Spleen (tissue), 11 donors: ENCODE measurements at regions not wholly inside any gene's neighbourhood (a gene's known extent, or its start where the extent isn't known, plus 50 kb on each side); places are given as distances from the start of the nearest gene placed in this dataset.

Experiments used
- DNase-seq: peaks from one replicate; pipeline ENCODE4 v3.0.0-alpha.2; 2020
- H3K27ac ChIP-seq, 8 donors: fragments of 200-600 bp; sonication (generic) in 7 of 8; 1 replicate in 4 of 8; 2 replicates in 4 of 8; pipeline versions ENCODE4 v1.5.0 to v1.8.0; 2016 to 2021; ENCODE audit warnings: inconsistent platforms in 4 of 8, mild to moderate bottlenecking in 4 of 8, moderate library complexity in 1 of 8
- H3K27me3 ChIP-seq, 7 donors: fragments of 200-600 bp; sonication (generic) in 6 of 7; replicated peaks in 1 of 7; 1 replicate in 4 of 7; 2 replicates in 3 of 7; pipeline versions ENCODE4 v1.5.0 to v1.8.0; 2016 to 2021; ENCODE audit warnings: inconsistent platforms in 3 of 7, mild to moderate bottlenecking in 1 of 7
- H3K36me3 ChIP-seq, 6 donors: fragments of 200-600 bp; sonication (generic) in 5 of 6; 1 replicate in 4 of 6; 2 replicates in 2 of 6; pipeline versions ENCODE4 v1.5.0 to v1.8.0; 2016 to 2021; ENCODE audit warnings: inconsistent platforms in 2 of 6
- H3K4me1 ChIP-seq, 6 donors: fragments of 200-600 bp; sonication (generic) in 5 of 6; 1 replicate in 3 of 6; 2 replicates in 3 of 6; pipeline versions ENCODE4 v1.5.0 to v1.8.0; 2016 to 2021; ENCODE audit warnings: inconsistent platforms in 3 of 6
- H3K4me3 ChIP-seq, 8 donors: fragments of 200-600 bp; sonication (generic) in 7 of 8; 1 replicate in 4 of 8; 2 replicates in 4 of 8; pipeline versions ENCODE4 v1.5.0 to v1.8.0; 2016 to 2021; ENCODE audit warnings: inconsistent platforms in 4 of 8, mild to moderate bottlenecking in 4 of 8, moderate library complexity in 2 of 8
- H3K9me3 ChIP-seq, 8 donors: fragments of 200-600 bp; sonication (generic) in 7 of 8; 1 replicate in 4 of 8; 2 replicates in 4 of 8; pipeline versions ENCODE4 v1.5.0 to v1.8.0; 2016 to 2021; ENCODE audit warnings: inconsistent platforms in 4 of 8
- POLR2A ChIP-seq, 3 donors: fragments of 450-650 bp; IDR thresholded peaks; one replicate each; pipeline ENCODE4 v1.5.1; 2017; ENCODE audit warnings: antibody characterized with exemption in 3 of 3, mild to moderate bottlenecking in 1 of 3
- POLR2AphosphoS5 ChIP-seq, 3 donors: sonication (generic); formaldehyde crosslinking; IDR thresholded peaks; one replicate each; pipeline ENCODE4 v1.5.1; 2017; ENCODE audit warnings: antibody characterized with exemption in 3 of 3
- WGBS, 5 donors: extraction: QIAGEN DNeasy Blood & Tissue Kit in 3 of 5; methylation state at CpG; one replicate each; pipeline versions ENCODE4 v1.1.5 to v1.1.7; 2013 to 2018; 5-methylcytosine and 5-hydroxymethylcytosine counted together
- intact Hi-C: fragments of 100-400 bp; cut with DNase I; formaldehyde crosslinking; loops from one replicate; pipeline ENCODE4 v1.15.0; 2023; ENCODE audit warnings: low total_unique reads
- TF ChIP-seq, protein P1 (sequence below), 11 experiments: fragments of 200-600 bp in 7 of 11; fragments of 450-650 bp in 4 of 11; sonication (generic) in 4 of 11; IDR thresholded peaks in 8 of 11; conservative IDR thresholded peaks in 3 of 11; 1 replicate in 7 of 11; 2 replicates in 4 of 11; pipeline versions ENCODE4 v1.4.0 to v1.8.0; 2016 to 2021; ENCODE audit warnings: antibody characterized with exemption in 11 of 11, inconsistent platforms in 4 of 11, mild to moderate bottlenecking in 1 of 11
- donor health status: healthy with polysubstance abuse.
- donor health status: DM: no; HTN: no; CAD: no; lungs with moderate emphysema.
- donor health status: DM: no; HTN: no; CAD: no.
- donor health status: Bipolar disorder and iron deficiency.
- donor health status: healthy.
- donor health status: DM: no; HTN: no; CAD: no.
- donor health status: DM: yes; HTN: yes; CAD: no.

GRCh38 chr10:35911233-35911632 lies 269.1 kb upstream of the FZD8 start:
- 76 to 88% (median 84%) methylated on average over 3 of the region's 3 CpGs for WGBS, 5 donors
- no peak for DNase-seq
- intact Hi-C loops = no loop called here

GRCh38 chr10:35910234-35910633 lies 268.1 kb upstream of the FZD8 start:
- TF ChIP-seq, protein P1, sequence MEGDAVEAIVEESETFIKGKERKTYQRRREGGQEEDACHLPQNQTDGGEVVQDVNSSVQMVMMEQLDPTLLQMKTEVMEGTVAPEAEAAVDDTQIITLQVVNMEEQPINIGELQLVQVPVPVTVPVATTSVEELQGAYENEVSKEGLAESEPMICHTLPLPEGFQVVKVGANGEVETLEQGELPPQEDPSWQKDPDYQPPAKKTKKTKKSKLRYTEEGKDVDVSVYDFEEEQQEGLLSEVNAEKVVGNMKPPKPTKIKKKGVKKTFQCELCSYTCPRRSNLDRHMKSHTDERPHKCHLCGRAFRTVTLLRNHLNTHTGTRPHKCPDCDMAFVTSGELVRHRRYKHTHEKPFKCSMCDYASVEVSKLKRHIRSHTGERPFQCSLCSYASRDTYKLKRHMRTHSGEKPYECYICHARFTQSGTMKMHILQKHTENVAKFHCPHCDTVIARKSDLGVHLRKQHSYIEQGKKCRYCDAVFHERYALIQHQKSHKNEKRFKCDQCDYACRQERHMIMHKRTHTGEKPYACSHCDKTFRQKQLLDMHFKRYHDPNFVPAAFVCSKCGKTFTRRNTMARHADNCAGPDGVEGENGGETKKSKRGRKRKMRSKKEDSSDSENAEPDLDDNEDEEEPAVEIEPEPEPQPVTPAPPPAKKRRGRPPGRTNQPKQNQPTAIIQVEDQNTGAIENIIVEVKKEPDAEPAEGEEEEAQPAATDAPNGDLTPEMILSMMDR (IDR thresholded peaks at IDR 0.05 in 8 of 11, conservative IDR thresholded peaks at IDR 0.05 in 3 of 11) = no peak
- TF ChIP-seq POLR2AphosphoS5 (IDR thresholded peaks at IDR 0.05) (no peak), POLR2A (IDR thresholded peaks at IDR 0.05) (no peak)
- Histone ChIP-seq H3K36me3 (no peaks in the 10 kb centered on the region), H3K27me3 (no peaks in the 10 kb centered on the region), H3K4me3 (no peak overlapping the region), H3K27ac (no peak overlapping the region), H3K4me1 (no peaks in the 10 kb centered on the region), H3K9me3 (peaks cover 0 to 4% (median 0%) of the 10 kb centered on the region in 8 donors)
- WGBS, 5 donors = 39 to 67% (median 61%) methylated on average over 3 of the region's 3 CpGs
- intact Hi-C loops = no loop called here
- DNase-seq = no peak

More at GRCh38 chr10:35911233-35911632, 269.1 kb upstream of the FZD8 start:
- no peak overlapping the region for H3K4me3 ChIP-seq
- no peaks in the 10 kb centered on the region for H3K36me3 ChIP-seq
- no peaks in the 10 kb centered on the region for H3K4me1 ChIP-seq
- TF ChIP-seq POLR2AphosphoS5 (IDR thresholded peaks at IDR 0.05) (no peak), POLR2A (IDR thresholded peaks at IDR 0.05) (no peak)
- TF ChIP-seq, protein P1 (IDR thresholded peaks at IDR 0.05 in 8 of 11, conservative IDR thresholded peaks at IDR 0.05 in 3 of 11) = no peak
- H3K27ac ChIP-seq = no peak overlapping the region
- H3K27me3 ChIP-seq = no peaks in the 10 kb centered on the region
- no peaks in the 10 kb centered on the region for H3K9me3 ChIP-seq

DNA sequence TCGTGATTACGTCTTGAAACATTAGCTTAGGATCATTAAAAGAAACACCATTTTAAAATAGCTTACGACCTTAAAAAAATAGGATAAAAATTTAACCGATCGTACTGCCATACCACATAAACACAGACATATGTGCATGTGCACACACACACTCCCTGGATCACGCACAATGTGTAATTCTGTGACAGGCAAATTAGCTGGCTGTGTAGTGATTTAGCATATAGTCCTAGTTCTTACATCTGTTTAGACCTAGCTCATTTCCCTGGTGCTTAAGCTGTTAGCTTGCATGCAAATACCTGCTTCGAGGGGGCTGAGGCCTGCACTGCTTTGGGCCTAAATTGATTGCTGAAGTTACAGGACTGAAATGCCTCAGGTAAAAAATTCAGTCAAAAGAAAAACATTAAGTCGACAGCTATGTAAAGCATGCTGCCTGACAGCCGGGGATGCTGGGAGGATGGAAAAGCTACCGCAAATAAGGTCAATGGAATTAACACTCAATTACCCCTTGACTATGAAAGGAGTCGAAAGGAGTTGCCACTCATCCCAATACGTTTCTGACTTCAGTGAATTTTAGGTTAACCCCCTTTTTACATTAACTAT lies 267.1 kb upstream of the FZD8 start:
- no peak for DNase-seq

GRCh38 chr10:35908451-35908850 lies 266.4 kb upstream of the FZD8 start:
- Histone ChIP-seq H3K27ac (no peak overlapping the region), H3K4me1 (no peaks in the 10 kb centered on the region), H3K27me3 (no peaks in the 10 kb centered on the region), H3K4me3 (no peak overlapping the region), H3K9me3 (peaks cover 0 to 4% (median 0%) of the 10 kb centered on the region in 8 donors), H3K36me3 (no peaks in the 10 kb centered on the region)
- DNase-seq = no peak
- intact Hi-C loops = no loop called here
- TF ChIP-seq, protein P1 (IDR thresholded peaks at IDR 0.05 in 8 of 11, conservative IDR thresholded peaks at IDR 0.05 in 3 of 11) = no peak
- no peak for TF ChIP-seq POLR2A (IDR thresholded peaks at IDR 0.05)
- TF ChIP-seq POLR2AphosphoS5 (IDR thresholded peaks at IDR 0.05) = no peak
- whole genome bisulfite sequencing, 5 donors = 83 to 97% (median 89%) methylated on average over 2 of the region's 2 CpGs

More for the DNA sequence above, 267.1 kb upstream of the FZD8 start:
- Histone ChIP-seq H3K27me3 (no peaks in the 10 kb centered on the region), H3K36me3 (no peaks in the 10 kb centered on the region), H3K27ac (no peak overlapping the region), H3K4me1 (no peaks in the 10 kb centered on the region), H3K4me3 (no peak overlapping the region), H3K9me3 (peaks cover 0 to 4% (median 0%) of the 10 kb centered on the region in 8 donors)
- intact Hi-C loops = no loop called here
- 81 to 91% (median 84%) methylated on average over 12 of the region's 12 CpGs for WGBS, 5 donors
- TF ChIP-seq POLR2A (IDR thresholded peaks at IDR 0.05) (no peak), POLR2AphosphoS5 (IDR thresholded peaks at IDR 0.05) (no peak)
- TF ChIP-seq, protein P1 (IDR thresholded peaks at IDR 0.05 in 8 of 11, conservative IDR thresholded peaks at IDR 0.05 in 3 of 11) = no peak
